Amniotic stem cell (primary cell): ENCODE measurements at regions not wholly inside any gene's neighbourhood (a gene's known extent, or its start where the extent isn't known, plus 50 kb on each side); places are given as distances from the start of the nearest gene placed in this dataset.
A peak's percentile ranks its signal among the peaks of the same experiment; 100 is the strongest.
"Not testable (repeated sequence)": the region's sequence is repeated elsewhere in the genome, so short reads cannot be mapped to it uniquely, and the experiment has no call there.

ENCODE experiments used
- DNase-seq: peaks from one replicate; lab custom pipeline; 2025; lab: John Stamatoyannopoulos, UW

DNA sequence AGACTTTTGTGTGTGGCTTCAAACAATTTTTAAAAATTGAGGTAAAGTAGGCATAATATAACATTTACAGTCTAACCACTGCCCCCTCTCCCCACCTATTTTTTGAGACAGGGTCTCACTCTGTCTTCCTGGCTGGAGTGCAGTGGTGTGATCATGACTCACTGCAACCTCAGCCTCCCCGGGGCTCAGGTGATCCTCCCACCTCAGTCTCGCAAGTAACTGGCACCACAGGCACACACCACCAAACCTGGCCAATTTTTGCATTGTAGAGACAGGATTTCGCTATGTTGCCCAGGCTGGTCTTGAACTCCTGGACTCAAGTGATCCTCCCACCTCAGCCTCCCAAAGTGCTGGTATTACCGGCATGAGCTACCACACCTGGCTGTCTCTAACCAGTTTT, 161.8 kb downstream of the GOSR1 start:
- DNase-seq: not testable (repeated sequence)

DNA sequence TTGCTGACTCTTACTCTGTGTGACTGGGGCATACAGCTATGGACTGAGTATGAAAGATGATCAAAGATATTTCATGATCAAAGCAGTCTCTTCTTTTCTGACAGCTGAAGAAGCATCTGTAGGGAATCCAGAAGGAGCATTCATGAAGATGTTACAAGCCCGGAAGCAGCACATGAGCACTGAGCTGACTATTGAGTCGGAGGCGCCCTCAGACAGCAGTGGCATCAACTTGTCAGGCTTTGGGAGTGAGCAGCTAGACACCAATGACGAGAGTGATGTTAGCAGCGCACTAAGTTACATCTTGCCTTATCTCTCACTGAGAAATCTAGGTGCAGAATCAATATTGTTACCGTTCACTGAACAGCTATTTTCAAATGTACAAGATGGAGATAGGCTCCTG, 154.4 kb downstream of the GOSR1 start:
- not testable (repeated sequence) for DNase-seq

DNA sequence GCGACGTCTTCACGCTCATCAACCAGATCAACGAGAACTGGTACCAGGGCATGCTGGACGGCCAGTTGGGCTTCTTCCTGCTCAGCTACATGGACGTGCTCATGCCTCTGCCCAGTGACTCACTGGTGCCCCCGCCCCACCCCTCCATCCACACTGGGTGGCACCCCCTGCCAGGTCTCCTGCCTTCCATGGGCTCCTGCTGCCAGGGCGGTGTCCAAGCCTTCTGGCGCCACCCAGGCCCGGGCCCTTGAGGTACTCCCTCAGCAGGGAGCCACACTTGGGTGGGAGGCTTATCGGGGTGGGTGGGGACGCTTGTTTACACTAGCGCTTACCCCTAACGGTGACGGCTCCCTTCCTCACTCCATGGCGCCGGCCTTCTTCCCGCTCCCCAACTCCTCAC, 148.2 kb downstream of the GOSR1 start:
- DNase-seq: not testable (repeated sequence)

DNA sequence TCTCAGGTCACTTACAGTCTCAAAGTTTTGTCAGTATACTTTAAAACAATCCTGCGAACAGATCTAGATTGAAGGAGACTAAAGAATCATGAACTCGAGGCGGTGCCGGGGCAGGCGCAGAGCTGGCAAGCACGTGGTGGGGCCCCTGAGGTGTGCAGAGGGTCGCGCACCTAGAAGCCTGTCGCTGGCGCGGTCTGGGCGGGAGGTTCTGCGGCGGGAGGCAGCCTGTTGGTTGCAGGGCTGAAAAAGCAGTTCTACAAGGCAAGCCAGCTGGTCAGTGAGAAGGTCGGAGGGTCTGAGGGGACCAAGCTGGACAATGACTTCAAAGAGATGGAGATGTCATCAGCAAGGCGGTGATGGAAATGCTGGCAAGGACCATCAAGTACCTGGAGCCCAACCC, 147.0 kb downstream of the GOSR1 start:
- not testable (repeated sequence) for DNase-seq

DNA sequence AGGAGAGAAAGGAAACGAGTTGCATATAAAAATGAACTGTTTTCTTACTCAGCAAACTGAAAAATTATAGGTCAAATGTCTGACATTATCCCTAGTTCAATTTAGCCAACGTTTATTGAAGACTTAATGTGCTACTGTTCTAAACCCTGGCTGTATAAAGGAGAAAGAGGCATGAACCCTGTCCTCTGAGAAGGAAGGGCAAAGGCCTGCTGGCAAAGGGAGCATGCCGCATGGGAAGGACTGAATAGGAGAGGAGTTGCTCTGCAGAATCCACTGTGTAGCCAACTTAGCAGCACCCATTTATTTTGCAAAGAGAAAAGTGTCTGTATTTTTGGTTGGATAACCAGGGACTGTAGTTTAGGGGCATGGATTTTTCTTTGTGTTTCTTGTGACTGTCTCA, 132.5 kb downstream of the GOSR1 start:
- DNase-seq: not testable (repeated sequence)

DNA sequence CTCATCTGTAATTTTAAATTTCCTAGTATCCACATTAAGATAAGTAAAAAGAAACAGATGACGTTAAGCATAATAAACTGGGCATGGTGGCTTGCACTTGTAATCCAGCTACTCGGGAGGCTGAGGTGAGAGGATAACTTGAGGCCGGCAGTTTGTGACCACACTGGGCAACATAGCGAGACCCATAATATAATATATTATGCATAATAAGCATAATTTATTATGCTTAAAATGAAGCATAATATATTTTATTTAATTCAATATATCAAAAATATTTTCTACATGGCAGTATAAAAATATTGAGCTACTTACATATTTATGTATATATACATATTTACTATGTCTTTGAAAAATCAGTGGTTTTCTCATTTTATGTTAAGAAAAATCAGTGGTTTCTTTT, 128.3 kb downstream of the GOSR1 start:
- DNase-seq: no peak

DNA sequence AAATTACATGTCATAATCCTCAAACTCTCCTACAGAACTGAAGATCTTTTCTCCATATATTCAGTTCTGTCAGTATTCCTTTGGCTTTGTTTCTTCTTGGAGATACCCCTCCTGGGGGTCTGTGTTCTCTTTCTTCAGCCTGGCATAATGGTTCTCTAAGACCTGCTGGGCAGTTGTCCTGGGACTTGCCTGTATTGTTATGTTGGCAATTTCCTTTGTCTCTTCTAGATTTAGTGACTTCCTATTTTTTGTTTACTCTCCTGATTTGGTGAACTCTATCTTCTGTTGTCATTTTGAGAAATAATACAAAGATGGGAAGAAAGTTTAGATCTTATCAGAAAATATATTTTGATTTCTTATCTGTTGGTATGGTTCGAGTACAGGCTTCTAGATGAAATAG, 127.8 kb downstream of the GOSR1 start:
- DNase-seq: no peak

DNA sequence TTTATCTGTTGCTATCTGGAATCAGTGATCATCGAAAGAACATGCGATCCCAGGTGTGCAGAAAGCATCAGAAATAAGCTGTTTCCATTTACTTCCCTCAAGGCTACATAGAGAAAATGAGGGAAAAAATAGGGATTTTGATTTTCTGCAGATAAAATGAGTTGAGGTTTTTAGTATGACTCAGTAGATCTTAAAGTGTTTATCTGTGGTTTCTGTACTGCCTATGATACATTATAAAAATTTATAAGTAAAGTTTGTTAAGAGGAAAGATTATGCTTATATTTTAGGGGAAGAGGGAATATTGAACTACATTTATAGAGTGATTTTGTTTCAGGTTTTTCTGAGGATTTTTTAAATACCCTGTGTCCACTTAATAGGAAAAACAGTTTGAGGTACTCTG, 125.2 kb downstream of the GOSR1 start:
- not testable (repeated sequence) for DNase-seq

DNA sequence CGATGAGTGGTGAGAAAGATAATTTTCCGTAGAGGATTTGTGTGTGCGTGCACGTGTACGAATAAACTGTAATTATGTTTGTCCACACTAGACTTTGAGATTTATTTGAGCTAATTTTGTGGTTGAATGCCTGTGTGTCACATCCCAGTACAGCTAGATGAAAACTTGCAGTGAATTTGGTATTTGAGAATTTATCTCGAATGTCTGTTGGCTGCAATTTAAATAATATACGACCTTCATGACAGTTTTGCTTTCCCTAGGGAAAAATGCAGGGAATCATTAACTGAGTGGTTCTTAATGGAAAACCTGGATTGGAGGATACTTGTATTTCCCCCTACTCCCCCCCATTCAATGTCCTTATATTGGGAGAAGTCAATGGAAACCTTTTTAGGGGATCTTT, 124.8 kb downstream of the GOSR1 start:
- DNase-seq: not testable (repeated sequence)

DNA sequence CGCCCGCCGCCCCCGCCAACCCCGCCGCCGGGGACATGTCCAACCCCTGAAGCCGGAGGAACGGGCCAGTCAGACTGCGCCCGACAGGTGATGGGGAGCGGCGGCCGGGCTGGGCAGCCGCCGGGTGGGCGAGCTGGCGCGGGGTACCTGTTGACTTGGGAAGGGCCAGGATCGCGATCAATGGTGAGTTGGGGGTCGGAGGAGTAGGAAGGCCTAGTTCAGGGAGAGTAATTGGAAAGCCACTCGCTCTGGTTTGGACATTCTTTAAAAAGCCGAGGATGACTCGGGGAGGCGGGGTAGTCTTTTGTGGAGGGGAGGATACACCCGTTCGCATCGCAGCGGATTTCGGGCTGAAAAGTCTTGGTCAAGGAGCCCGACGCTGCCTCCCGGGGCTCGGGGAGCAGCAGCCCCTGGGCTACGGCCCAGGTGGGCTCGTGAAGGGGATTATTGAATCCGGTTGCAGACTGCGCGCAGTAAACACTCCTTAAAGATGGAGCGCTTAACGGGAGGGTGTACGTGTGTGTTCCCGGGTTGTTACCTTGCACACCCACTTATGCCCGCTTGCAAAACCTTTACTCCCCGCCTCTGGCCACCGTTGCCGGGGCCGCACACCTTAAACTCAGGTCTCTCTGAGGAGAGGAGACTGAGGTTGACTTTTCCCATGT, 123.8 kb downstream of the GOSR1 start:
- DNase-seq: no peak

DNA sequence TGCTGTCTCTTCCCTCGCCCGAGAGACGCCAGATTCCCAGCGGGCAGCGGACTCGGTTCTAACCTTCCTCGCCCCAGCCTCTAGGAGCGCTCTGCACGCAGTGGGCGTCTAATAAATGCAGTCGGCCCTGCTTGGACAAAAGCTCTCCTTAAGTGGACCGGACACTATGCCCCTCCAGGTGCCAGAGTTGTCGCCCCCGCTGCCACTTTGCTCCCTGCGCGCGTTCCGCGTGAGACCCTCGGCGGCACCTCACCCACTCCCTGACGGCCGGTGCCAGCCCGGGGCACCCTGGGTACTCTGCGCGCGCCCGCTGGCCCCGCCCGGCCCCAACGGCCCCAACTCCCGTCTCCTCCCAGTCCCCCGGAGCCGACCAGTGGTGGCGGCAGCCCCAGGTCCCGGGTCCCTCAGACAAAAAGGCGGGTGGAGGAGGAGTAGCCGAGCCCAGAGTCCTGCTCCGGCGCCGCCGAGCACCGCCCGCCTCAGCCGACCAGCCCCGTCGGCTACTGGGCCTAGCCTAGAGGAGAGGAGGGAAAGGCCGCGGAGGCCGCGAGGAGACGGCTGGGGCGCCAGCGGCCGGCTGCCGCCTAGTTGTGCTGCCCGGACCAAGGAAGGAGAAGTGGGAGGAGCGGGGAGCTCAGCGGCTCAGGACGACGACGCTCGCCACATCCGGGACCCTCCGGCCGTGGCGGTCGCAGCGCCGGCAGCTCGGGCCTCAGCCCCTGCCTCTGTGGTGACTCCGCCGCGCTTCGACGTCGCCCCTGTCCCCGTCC, 123.0 kb downstream of the GOSR1 start:
- DNase-seq: peak; percentile 65

DNA sequence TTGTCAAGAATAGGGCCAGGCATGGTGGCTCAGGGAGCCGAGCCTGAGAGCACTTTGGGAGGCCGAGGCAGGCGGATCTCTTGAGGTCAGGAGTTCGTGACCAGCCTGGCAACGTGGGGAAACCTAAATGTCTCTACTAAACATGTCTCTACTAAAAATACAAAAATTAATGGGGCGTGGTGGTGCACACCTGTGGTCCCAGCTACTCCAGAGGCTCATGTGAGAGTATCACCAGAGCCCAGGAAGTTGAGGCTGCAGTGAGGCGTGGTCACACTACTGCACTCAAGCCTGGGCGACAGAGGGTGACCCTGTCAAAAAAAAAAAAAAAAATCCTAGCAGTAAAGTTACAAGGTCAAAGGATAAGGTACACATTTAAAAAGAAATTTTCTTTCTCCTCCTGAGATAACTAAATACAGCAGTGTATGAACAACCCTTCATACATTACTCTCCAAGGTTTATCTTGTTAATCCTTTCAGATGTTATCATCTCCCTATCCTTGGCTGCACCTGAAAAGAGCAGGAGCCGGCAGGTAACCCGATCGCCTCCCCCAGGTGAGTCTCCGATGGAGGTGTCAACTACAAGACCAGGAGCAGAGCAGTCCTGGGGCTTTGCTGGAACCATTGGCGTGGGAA, 122.3 kb downstream of the GOSR1 start:
- DNase-seq: no peak

DNA sequence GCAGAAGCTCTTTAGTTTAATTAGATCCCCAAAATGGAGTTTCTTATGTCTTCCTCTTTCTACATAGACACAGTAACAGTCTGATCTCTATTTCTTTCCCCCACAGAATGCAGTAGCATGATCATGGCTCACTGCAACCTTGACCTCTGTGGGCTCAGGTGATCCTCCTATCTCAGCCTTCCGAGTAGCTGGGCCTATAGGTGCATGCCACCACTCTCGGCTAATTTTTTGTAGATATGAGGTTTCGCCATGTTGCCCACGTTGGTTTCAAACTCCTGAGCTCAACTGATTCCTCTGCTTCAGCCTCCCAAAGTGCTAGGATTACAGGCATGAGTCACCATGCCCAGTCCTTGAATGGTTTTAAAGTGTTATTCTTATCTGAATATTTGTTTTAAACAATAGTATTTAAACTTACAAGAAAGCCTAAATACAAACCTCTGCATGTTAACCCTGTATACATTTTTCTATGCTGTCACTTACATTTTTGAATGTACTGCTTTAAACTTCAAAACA, 120.6 kb downstream of the GOSR1 start:
- no peak for DNase-seq

DNA sequence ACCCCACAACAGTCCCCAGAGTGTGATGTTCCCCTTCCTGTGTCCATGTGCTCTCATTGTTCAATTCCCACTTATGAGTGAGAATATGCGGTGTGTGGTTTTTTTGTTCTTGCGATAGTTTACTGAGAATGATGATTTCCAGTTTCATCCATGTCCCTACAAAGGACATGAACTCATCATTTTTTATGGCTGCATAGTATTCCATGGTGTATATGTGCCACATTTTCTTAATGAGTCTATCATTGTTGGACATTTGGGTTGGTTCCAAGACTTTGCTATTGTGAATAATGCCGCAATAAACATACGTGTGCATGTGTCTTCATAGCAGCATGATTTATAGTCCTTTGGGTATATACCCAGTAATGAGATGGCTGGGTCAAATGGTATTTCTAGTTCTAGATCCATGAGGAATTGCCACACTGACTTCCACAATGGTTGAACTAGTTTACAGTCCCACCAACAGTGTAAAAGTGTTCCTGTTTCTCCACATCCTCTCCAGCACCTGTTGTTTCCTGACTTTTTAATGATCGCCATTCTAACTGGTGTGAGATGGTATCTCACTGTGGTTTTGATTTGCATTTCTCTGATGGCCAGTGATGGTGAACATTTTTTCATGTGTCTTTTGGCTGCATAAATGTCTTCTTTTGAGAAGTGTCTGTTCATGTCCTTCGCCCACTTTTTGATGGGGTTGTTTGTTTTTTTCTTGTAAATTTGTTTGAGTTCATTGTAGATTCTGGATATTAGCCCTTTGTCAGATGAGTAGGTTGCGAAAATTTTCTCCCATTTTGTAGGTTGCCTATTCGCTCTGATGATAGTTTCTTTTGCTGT, 120.0 kb downstream of the GOSR1 start:
- not testable (repeated sequence) for DNase-seq

DNA sequence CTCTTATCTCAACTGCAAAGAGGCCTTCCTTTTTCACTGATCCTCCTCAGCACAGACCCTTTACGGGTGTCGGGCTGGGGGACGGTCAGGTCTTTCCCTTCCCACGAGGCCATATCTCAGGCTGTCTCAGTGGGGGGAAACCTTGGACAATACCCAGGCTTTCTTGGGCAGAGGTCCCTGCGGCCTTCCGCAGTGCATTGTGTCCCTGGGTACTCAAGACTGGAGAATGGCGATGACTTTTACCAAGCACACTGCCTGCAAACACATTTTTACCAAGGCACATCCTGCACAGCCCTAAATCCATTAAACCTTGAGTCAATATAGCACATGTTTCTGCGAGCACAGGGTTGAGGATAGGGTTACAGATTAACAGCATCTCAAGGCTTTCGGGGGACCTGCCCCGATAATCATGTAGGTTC, 117.8 kb downstream of the GOSR1 start:
- not testable (repeated sequence) for DNase-seq

DNA sequence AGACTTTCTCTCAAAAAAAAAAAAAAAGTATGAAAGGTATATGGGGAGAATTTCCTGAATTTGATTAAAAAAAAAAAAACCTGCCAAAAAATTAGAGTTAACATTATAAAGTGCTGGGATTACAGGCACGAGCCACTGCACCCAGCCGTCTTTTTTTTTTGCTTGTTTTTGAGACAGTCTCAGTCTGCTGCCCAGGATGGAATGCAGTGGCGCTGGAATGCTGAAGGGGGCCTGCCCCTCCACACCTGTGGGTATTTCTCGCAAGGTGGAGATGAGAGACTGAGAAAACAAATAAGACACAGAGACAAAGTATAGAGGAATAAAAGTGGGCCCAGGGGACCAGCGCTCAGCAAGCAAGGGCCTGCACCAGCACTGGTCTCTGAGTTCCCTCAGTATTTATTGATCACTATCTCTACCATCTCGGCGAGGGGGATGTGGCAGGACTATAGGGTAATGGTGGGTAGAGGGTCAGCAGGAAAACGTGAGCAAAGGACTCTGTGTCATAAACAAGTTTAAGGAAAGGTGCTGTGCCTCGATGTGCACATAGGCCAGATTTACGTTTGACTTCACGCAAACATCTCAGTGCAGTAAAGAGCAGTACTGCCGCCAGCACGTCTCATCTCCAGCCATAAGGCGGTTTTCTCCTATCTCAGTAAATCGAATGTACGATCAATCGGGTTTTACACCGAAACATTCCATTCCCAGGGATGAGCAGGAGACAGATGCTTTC, 117.2 kb downstream of the GOSR1 start:
- DNase-seq: no peak

DNA sequence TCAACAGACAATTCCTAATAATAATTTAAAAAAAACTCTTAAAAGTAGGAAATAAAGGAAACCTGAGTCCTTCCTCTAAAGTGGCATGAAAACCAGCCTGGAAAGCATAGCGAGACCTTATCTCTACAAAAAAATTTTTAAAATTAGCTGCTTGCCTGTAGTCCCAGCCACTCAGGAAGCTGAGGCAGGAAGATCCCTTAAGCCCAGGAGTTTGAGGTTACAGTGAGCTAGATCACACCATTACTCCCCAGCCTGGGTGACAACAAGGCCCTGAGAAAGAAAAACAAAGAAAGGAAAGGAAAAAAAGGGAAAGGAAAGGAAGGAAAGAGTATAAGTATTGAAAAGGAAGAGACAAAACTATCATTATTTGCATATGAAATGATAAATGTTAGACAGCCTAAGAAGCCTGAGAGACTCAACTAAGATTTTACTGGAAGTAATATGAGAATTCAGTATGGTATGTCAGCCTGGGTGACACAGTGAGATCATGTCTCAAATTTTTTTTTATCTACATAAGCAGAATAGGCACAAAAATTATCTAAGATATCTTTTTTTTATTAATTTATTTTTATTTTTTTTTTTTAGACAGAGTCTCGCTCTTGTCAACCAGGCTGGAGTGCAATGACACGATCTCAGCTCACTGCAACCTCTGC, 113.0 kb downstream of the GOSR1 start:
- DNase-seq: no peak

DNA sequence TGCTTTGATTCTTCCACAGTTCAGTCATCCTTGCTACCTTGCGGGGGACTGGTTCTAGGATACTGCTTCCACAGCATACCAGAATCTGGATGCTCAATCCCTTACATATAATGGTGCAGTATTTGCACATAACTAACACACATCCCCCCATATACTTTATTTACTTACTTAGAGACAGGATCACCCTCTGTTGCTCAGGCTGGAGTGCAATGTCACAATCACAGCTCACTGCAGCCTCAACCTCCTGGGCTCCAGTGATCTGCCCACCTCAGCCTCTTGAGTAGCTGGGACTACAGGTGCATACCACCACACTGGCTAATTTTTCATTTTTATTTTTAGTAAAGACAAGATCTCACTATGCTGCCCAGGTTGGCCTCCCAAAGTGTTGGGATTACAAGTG, 112.2 kb downstream of the GOSR1 start:
- no peak for DNase-seq

DNA sequence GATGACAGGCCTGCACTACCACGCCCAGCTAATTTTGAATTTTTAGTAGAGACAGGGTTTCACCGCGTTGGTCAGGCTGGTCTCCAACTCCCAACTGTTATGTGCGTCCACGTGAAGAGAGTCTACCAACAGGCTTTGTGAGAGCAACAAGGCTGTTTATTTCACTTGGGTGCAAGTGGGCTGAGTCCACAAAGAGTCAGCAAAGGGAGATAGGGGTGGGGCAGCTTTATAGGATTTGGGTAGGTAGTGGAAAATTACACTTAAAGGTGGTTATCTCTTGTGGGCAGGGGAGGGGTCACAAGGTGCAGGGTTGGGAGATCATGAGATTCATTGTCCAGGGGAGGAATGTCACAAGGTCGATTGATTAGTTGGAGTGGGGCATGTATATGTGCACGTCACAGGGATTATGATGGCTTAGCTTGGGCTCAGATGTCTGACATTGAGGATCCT, 111.6 kb downstream of the GOSR1 start:
- no peak for DNase-seq

DNA sequence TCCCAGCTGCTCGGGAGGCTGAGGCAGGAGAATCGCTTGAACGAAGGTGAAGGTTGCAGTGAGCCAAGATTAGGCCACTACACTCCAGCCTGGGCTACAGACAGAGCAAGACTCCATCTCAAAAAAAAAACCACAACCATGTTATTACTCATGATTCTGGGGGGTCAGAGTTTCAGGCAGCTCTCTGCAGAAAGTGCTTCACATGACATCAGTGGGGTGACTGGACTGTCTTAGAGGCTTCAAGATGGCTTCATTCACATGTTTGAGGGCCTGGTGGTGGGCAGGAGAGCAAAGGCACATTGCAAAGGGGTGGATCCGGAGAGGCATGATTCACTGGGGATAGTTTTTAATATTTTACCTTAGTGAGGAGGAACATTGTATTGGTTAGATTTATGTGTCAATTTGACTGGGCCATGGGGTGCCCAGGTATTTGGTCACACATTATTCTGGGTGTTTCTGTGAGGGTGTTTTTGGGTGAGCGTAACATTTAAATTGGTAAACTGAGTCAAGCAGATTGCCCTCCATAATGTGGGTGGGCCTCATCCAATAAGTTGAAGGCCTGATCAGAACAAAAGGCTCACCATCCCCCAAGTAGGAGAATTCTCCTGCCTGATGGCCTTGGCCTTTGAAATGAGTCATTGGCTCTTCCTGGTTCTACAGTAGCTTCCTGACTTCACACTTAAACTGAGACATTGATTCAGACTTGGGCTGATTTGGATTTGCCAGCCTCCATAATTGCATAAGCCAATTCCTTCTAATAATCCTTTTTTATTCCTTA, 109.8 kb downstream of the GOSR1 start:
- no peak for DNase-seq
